GM18520 (cell line): ENCODE measurements at regions not wholly inside any gene's neighbourhood (a gene's known extent, or its start where the extent isn't known, plus 50 kb on each side); places are given as distances from the start of the nearest gene placed in this dataset.

Source experiments
- ATAC-seq: cut with Tn5 transposase; IDR thresholded peaks from one replicate; pipeline ENCODE4 v1.9.1; 2021; ENCODE audit not compliant: unreplicated experiment

DNA sequence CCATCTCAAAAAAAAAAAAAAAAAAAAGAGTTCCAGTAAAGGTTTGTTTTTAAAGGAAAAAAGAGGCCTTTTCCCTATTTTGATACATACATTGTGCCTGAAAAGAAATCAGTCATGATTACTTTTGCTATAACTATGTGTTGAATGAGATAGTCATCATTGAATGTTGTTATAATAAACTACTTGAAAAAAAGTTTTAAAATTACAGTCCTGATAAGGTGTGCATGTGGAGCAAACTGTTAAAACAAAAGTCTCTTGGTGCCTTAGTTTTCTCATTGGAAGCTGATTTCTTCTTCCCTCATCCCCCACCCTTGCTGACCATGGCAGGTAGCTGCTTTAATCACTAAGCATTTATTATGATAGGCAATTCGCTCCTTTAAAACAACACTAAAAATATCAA, 172.3 kb upstream of the TBCA start:
- ATAC-seq = no peak

DNA sequence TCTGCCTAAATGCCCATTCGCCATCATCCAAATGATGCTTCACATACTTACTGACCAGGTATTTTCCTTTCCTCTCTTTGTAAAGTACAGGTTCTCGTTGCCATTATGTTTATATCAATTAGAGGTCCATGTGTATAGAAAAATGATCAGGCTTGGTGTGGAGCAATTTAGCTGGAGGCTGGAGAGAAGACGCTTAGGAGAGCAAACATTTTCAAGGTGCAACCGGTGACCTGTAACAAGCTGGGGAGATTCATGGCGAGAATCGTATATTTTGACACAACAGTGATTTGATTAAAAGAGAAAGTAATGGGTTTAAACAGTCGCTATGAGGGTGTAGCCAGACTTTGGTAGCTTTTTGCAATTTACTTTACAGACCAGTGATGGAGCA, 170.9 kb upstream of the TBCA start:
- ATAC-seq = no peak

DNA sequence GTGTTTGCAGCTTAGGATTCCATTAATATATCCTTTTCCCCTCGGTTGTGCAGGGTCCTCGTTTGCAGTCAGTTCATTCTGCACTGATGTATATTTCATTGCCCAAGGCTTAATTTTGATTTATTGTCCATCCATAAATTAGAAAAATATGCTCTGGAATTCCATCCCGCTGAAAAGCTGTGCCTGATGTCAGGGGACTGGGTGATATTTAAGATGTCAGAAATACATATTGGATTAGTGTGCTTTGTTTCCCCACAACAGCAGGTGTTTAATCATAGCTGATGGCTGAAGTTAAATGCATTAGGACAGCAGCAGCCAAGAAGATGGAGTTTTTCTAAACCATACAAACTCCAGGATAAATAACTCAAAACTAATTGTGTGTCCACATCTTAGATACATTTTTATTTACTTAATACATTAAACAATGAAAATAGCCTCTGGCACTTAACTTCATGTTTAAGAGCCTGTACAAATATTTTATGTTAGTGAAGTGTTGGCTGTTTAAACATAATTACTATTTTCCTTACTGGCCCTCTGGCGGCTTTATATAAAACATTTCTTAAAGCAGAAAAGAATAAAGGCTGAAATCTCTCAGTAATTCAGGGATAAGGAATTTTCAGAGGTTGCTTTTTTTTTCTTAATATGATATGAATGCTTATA, 170.4 kb upstream of the TBCA start:
- ATAC-seq = no peak

DNA sequence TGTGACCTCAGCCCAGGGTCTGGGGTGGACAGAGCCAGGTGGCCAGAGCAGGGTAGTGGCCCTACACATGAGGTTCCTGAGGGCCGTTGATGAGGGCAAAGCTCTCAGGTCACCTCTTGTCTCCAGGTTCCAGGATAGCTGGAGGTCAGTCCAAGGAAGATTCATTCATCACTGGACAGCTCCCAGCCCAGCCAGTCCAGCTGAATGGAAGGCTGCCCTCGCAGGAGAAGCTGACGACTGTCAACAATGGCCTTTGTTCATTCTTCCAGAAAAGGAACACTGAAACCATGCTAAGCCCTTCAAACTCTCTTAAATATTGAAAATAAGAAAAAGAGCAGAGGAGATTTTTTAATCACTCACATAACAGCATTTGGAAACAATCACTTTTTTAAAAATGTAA, 169.7 kb upstream of the TBCA start:
- no peak for ATAC-seq

DNA sequence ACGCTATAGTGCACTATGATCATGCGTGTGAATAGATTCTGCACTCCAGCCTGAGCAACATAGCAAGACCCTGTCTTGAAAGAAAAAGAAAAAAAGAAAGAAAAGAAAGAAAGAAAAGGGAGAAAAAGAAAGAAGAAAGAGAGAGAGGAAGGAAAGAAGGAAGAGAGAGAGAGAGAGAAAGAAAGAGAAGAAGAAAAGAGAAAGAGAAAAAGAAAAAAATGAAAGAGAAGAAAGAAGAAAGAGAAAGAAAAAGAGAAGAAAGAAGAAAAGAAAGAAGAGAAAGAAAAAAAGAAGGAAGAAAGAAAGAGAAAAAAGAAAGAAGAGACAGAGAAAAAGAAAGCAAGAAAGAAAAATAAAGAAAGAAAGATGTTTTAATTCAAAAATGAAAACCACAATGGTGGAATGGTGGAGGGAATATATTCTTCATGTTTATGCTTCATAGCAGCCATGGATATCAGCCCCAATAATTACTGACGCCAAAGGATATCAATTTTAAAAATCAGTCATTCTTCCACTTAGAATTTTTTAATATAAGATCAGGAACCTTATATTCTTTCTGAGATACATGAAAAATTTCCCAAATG, 168.7 kb upstream of the TBCA start:
- no peak for ATAC-seq

DNA sequence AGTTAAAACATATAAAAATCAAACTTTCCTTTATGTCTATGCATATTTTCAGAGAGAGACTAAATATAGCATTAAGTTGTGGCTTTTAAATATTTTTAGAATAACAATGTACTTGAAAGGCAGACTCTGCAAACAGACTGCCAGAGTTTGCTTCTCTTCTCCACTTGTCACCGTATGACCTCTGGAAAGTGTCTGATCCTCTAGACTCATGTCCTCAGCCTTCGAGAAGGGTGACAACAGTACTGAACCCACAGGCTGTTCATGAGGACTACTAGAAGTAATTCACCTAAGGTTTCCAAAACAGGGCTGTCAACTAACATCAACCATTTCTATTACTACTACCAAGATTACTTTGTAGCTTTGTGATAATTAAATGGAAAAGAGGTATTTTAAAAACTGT, 167.7 kb upstream of the TBCA start:
- ATAC-seq = no peak

DNA sequence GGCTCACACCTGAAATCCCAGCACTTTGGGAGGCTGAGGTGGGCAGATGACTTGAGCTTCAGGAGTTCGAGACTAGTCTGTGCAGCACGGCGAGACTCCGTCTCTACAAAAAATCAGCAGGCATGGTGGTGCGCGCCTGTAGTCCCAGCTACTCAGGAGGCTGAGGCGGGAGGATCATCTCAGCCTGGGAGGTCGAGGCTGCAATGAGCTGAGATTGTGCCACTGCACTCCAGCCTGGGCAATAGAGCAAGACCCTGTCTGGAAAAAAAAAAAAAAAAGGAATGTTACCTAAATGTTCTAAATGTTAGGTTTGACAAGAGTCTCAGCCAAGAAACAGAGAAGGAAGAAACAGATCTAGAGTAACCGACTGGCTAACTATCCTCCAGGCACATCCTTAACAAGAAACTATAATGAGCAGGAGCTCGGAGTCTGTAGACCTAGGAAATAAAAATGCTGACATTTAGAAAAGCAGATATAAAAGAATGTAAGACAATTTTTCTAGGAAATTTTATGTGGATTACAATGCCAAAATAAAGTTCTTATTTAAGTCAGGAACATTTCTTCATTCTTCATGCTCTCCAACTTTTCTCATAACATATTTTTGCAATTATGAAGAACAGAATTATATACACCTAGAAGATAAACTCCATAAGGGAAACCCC, 166.6 kb upstream of the TBCA start:
- ATAC-seq = no peak

DNA sequence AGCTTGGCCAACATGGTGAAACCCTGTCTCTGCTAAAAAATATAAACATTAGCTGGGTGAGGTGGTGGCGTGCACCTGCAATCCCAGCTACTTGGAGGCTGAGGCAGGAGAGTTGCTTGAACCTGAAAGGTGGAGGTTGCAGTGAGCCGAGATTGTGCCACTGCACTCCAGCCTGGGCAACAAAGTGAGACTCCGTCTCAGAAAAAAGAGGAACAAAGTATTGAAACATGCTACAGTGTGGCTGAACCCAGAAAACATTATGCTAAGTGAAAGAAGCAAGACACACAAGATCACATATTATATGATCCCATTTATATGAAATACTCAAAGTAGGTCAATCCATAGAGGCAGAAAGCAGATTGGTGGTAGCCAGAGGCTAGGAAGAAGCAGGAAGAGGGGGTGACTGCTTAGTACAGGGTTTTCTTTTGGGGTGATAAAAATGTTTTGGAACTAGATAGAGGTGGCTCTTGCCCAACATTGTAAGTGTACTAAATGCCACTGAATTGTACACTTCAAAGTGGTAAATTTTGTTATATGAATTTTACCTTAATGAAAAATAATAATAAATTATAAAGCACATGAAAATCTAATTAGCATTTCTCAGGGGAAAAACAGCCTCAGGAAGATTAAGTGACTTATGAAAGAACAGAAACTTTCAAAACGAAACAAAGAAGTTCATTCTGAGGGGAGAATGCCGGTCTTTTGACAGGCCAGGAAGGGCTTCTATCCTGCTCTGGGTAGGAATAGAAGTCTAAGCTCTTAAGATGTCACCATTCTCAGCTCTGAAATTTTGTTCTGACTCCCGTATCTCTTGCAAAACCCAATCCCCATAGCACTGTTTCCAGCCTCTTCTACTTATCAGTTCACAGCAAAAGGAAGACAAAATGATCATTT, 161.1 kb upstream of the TBCA start:
- peak; percentile 70 for ATAC-seq

DNA sequence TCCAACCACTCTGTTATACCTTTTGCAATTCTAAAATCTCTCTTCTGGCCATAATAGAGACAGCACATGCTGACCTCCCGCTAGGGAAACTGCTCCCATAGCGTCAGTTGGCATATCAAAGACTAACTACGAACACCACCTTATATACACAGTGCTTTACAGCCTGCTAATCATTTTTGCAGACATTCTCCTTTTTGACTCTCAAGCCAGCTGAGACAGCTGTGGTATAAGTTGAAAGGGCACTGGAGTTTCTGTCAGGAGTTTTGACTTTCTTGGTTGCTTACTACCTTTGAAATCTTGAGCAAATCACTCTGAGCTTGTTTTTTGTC, 160.2 kb upstream of the TBCA start:
- no peak for ATAC-seq

DNA sequence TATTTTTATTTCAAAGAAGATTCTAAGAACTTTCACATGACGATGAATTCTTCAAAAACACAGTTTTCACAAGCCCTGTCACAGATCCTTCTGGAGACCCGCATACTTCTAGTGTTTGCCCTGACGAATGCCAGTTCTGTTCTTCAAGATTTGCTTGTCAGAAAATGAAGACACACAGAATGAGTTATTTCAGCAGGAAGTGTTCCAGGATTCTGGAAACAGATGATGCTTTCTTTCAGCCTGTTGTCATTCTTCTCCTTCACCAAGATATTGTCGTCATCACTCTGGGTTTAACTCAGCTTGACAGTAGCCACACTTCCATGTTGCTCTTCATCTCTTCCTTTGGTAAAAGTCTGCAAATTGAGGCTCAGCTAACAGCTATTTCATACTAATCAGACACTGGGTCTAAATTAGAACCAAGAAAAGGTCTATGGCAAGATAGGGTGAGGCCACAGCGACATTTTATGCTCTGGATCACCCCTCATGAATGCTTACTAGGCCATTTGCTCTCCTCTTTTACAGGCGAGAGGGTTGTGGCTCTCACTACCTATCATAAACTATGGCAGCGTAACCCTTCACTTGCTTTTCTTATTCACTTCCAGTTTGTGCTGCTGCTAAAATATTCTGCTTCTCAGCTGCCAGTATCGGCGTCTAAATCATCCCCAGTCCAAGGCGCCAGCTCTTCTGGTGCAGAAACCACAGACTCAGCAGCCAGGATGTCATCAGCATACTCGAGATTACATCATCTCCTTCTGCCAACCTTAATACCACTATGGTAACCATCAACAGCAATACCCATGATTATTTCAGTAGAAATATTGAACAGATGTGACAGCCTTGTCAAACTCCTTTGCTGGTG, 159.6 kb upstream of the TBCA start:
- ATAC-seq = peak; percentile 72

DNA sequence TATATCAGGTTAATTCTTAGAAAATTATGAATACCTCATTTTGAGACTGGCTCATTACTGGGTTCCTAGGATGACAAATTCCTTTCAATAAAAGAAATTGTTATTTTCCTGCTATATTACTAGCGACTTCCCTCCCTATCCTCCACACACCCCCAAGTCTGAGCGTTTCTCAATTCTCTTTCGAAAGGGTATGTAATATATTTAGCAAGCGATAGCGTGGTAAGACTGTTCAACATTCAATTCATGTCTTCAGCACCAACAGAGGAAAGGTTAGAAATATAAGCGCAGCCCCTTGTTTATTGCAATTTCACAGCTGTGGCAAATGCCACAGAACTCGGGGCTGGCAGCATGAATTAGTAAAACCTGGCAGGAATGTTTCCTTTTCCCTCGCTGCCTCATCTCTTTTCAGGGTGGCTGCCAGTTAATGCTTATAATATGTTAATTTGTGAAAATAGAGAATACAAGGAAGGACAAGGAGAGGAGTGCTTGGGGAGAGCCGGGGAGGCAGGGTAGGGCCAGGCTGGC, 152.7 kb upstream of the TBCA start:
- ATAC-seq = no peak

DNA sequence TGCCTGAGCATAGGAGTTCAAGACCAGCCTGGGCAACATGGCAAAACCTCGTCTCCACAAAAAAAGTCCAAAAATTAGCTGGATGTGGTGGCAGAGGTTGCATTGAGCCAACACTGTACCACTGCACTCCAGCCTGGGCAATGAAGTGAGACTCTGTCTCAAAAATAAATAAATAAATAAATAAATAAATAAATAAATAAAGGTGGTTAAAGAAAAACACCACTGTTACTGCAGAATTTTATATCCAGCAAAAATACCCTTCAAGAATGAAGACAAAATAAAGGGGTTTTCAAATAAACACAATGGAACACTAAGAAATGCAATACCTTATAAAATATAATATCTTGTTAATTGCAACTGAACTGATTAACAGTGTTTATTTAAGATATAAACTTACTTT, 150.2 kb upstream of the TBCA start:
- no peak for ATAC-seq

DNA sequence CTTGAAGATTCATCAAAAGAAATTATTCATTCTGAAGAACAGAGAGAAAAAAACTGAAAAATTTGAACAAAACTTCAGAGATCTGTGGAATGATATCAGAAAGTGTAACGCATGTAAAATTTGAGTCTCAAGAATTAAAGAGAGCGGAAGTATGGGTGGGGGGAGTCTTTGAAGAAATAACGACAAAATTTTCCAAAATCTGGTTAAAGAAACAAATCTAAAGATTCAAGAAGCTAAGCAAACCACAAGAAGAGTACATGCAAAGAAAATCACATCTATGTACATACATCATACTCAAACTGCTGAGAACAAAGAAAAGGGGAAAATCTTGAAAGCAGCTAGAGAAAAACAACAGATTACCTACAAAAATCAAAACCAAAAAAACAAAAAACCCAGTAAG, 149.4 kb upstream of the TBCA start:
- ATAC-seq = no peak

DNA sequence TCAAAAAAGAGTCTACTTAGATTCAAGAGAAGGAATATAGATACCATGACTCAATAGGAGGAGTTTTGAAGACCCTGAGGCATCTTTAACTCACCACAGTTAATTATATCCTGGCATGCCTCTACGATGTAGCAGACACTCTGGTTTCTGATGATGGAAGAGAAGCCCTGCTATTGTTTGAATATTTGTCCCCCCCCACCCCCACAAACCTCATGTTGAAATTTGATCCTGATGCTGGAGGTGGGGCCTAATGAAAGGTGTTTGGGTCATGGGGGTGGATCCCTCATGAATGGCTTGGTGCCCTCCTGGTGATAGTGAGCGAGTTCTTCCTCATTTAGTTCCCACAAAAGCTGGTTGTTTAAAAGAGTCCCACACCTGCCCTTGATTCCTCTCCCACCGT, 147.9 kb upstream of the TBCA start:
- no peak for ATAC-seq

DNA sequence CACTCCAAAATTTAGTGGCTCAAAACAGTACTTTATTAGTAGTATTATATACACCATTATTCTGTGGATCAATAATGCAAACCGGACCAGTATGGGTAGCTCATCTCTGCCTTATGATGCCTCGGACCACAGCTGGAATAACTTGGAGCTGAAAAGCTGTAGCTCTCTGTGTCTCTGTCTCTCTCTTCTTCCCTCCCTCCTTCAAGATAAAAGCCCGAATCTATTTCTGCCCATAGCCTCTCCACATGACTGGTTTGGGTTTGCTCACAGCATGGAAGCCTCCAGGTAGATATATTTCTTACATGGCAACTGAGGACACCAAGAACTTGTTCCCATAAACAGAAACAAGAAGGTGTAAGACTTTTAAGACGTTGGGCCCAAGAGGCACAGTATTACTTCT, 147.5 kb upstream of the TBCA start:
- no peak for ATAC-seq

DNA sequence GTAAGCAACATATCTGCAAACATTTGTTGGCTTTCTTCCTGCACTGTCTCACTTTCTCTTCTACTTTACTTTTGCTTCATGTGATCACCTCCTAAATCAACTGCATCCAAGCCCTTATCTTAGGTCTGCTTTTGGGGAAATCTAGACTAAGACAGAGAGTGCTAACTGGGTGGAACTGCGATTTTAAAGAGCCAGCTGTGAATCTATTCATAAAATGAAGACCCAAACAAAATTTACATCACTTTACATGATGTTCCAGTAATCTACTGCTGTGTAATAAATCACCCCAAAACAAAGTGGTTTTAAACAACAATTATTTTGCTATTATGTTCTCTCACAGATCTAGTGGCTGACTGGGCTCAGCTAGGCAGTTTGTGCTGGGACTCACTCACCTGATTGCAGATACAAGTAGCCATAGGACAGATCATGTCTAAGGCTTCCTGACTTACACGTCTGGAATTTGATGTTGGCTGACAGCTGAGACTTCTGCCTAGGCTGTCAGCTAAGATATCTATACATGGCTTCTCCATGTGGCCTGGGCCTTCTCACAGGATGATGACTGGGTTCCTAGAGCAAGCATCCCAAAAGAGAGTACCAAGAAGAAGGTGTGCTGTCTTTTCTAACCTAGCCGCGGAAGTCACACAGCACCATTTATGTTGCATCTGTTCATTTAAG, 145.1 kb upstream of the TBCA start:
- no peak for ATAC-seq

DNA sequence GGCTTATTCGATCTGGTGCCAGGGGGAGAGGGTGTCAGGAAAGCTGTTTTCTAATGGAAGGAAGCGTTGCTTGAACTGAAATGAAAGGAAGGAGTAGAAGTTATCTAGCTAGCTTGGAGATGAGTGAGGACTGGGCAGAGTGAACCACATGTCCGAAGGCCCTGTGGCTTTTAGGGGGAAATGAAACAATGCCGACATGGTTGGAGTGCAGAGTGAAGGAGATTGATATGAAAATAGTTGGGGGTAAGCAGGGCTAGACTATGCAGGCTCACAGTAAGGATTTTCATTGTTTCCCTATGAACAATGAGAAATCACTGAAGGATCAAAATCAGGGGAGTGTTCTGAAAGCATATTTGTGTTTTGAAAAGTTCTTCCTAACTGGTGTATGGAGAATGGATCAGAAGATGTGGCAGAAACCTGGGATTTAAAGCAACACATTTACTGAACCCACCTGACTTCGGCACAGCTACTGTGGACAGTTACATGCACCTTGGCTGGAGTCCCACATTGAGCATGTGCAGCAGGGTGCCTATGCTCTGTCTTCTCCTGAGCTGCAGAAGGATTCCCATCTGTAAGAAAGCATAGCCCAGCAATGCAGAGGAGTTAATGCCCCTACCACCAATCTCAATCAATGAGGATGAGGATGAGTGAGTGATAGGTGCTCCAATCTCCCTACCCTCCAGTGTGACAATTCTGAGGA, 144.4 kb upstream of the TBCA start:
- ATAC-seq = no peak

DNA sequence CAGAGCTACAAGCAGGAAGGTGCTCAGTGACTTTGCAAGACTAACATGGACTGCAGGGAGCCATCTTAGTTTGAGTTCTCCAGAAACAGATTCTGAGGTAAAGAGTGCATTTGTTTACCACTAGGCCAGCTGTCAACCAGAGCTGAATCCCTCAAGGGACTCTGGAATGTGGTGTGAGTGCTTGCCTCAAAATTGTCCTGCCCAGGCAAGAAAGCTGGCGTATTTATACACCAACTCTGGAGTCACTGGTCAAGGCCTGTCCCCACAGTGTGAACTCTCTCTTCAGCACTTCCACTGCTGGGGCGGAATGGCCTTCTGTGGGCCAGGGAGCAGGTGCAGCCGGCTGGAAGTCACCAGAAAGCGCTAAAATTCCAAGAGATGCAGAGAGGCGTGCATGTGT, 139.2 kb upstream of the TBCA start:
- ATAC-seq = no peak

DNA sequence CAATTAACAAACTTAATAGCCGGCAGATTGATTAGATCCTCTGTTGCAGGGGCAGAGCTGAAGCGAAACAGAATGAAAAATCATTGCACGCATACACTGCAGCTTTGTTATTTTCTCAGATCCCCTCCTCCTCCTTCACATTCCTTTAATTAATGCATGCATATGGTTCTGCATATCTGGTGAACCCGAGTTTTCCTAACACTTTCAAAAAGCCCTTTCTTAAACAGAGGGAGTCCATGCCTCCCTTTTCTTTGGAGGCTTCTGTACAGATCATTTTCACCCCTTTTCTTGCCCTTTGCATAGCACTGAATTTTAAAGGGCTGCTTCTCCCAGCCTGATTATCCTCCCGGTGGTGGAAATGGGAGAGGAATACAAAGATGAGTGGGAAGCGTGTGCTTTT, 136.6 kb upstream of the TBCA start:
- no peak for ATAC-seq
